Fibroblast of villous mesenchyme (primary cell): ENCODE measurements at regions not wholly inside any gene's neighbourhood (a gene's known extent, or its start where the extent isn't known, plus 50 kb on each side); places are given as distances from the start of the nearest gene placed in this dataset.

Experiments used
- DNase-seq: peaks from one replicate; pipeline ENCODE4 v3.0.0-alpha.2; 2010; ENCODE audit warnings: low read depth
- H3K4me3 ChIP-seq: 2 replicates; pipeline ENCODE4 v1.5.1; 2011; ENCODE audit warnings: low read depth, mild to moderate bottlenecking, low read length
- TF ChIP-seq, protein P1 (sequence below): IDR thresholded peaks from 2 replicates; pipeline ENCODE4 v1.5.1; 2012; ENCODE audit warnings: low read depth, mild to moderate bottlenecking, low read length; ENCODE audit not compliant: insufficient read depth

DNA sequence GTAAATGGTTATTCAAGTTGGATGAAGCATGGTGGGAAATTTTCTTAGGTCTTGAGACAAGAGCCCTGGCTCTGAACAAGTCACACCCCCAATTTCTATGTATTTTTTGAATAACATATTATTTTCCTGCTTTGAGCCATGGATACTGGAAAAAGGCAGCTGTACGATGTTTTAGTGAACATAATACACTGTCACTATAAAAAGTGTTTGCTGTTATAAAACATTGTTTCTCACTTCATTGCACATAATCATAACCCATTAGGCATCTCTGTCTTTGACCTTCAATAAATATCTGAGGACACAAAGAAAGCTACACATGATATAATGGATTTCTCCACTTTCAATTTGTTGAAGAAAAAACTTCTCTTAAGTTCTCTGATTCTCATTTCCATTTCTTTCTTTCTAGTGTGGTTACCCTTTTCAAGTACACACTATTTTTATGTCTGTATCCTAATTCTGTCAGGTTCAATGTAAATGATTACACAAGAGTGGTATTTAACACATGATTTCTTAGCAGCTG, 283.9 kb upstream of the SP8 start:
- DNase-seq: no peak
- no peak overlapping the region for H3K4me3 ChIP-seq
- TF ChIP-seq, protein P1, sequence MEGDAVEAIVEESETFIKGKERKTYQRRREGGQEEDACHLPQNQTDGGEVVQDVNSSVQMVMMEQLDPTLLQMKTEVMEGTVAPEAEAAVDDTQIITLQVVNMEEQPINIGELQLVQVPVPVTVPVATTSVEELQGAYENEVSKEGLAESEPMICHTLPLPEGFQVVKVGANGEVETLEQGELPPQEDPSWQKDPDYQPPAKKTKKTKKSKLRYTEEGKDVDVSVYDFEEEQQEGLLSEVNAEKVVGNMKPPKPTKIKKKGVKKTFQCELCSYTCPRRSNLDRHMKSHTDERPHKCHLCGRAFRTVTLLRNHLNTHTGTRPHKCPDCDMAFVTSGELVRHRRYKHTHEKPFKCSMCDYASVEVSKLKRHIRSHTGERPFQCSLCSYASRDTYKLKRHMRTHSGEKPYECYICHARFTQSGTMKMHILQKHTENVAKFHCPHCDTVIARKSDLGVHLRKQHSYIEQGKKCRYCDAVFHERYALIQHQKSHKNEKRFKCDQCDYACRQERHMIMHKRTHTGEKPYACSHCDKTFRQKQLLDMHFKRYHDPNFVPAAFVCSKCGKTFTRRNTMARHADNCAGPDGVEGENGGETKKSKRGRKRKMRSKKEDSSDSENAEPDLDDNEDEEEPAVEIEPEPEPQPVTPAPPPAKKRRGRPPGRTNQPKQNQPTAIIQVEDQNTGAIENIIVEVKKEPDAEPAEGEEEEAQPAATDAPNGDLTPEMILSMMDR: no peak

DNA sequence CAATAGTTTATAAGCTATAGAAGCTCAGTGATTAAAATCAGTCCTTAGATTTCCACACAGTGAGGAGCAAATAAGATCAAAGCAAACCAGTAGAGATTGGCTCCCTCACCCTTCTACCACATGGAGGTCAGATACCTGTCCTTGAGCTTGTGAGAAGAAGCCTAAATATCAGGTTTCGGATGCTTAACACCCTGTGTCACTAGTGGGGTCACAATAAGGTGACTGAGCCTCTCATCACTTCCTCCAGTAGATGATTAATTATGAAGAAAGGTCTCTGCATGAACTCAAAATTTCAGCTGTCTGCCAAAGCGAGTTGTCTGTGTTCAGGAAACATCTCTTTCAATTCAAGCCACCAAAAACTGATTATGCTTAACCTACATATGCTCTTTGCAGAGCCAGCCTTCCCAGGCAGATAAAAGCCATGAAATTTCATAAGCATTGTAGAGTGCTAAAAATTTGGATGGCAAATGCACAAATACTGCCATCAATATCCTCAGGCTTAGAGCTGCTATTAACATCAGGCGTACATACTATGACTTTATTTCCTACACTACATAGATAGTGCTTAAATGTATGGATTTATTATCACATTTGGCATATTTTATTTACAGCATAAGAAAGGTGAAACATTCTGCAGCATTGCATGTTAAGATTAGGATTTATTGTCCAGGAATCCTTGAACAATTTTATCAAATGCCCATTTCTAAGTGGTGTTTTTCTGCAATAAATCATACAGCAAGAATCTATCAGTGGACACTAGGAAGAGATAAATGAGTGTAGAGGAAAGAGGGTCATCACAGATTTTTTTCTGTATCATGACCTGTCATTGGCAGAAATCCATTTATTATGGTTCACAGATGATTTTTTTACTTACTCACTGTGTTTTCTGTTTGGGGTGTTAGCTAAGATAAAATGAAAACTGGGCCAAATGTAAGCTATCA, 285.1 kb upstream of the SP8 start:
- DNase-seq: no peak
- H3K4me3 ChIP-seq: no peak overlapping the region
- TF ChIP-seq, protein P1: no peak

DNA sequence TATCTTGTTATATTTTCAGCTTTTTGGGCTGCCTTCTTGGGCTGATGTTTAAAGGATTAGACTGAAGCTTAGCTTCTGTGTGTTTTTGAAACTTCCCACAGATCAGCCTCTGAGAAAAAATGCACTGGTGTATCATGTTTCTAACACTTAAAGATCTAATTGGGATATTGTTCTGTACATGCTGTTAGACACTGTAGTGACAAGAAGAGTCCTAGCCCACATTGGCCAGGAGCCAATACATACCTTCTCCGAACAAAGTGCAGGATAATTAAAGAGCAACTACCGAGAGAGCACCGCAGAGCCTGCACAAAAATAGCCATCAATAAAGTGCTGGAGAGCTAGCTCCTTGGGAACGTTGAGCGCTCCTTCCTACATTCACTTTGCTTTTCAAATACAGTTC, 289.4 kb upstream of the SP8 start:
- no peak overlapping the region for H3K4me3 ChIP-seq
- TF ChIP-seq, protein P1: no peak
- no peak for DNase-seq

DNA sequence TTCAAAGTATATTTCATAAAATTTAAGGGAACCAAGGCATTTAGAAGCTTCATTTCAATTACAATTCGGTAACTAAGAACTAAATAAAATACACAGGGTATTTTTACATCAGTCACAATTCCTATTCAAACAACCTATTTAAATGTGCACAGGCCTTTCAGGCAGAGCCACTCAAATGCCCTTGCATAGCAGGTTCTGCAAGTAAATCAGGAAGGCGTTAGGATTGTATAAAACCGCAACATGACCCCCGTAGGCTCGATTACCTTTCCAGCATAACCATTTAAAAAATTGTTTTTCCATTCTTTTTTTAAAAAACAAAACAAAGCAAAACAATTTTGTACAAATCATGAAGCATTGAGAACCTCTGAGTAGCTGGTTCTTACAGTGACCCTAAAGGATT, 289.9 kb upstream of the SP8 start:
- TF ChIP-seq, protein P1: no peak
- DNase-seq: no peak
- no peak overlapping the region for H3K4me3 ChIP-seq

DNA sequence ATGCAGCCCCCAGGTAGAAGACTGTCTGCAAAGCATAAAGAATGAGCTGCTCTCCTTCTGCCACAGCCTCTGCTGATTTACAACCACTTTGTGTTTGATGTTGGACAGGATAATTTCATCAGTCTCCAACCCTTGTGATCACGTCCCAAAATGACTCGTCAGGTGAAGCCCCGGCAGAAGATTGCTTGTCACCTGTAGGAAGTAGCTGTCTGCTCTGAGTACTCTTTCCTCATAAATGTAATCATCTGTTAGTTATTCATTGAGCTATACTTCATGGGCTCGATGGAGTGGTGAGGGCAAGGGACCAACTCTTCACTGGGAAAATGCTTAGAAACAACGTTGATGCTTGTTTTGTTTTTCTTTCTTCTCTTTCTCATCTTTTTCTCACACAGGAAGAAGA, 290.9 kb upstream of the SP8 start:
- TF ChIP-seq, protein P1: no peak
- H3K4me3 ChIP-seq: no peak overlapping the region
- no peak for DNase-seq

DNA sequence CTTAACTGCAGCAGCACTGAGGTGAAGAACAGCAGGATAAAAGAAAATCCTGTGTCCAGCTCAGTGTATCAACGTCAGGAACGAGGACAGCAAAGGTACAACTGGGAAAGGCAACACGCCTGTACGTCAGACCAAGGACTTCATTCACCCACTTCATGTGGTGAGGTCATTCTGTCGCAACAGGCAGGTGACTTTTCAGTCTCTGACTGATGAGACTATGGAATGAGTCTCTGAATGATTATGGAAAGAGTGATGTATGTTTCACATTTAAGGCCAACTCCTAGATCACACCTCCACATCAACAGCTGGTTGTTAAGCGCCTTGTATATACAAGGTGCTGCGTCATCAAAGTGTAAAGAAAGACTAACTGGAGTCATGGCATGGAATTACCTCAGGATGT, 297.6 kb upstream of the SP8 start:
- H3K4me3 ChIP-seq: no peak overlapping the region
- TF ChIP-seq, protein P1: no peak
- no peak for DNase-seq

DNA sequence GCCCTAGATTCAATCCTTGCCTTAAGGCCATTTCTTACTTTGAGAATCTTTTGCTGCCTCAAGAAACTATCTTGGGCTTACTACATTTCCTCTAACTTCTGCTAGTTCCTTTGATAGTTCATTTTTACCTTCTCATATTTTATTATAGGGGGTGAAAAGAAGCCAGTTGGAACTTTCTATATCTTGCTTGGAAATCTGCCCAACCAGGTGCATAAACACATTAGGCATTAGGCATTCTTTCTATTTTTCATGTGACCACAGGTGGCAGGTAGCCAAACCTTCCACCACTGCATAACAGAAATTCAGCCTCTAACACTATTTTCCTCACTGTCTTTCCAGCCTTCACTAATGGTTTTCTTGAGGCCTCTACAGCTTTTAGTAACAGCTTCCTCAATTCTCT, 300.0 kb upstream of the SP8 start:
- no peak overlapping the region for H3K4me3 ChIP-seq
- no peak for DNase-seq
- TF ChIP-seq, protein P1: no peak
